GM21515 (cell line): ENCODE measurements at regions not wholly inside any gene's neighbourhood (a gene's known extent, or its start where the extent isn't known, plus 50 kb on each side); places are given as distances from the start of the nearest gene placed in this dataset.
"Not testable (repeated sequence)": the region's sequence is repeated elsewhere in the genome, so short reads cannot be mapped to it uniquely, and the experiment has no call there.

Experiments used
- ATAC-seq: cut with Tn5 transposase; IDR thresholded peaks from one replicate; pipeline ENCODE4 v1.9.1; 2021; ENCODE audit not compliant: unreplicated experiment

DNA sequence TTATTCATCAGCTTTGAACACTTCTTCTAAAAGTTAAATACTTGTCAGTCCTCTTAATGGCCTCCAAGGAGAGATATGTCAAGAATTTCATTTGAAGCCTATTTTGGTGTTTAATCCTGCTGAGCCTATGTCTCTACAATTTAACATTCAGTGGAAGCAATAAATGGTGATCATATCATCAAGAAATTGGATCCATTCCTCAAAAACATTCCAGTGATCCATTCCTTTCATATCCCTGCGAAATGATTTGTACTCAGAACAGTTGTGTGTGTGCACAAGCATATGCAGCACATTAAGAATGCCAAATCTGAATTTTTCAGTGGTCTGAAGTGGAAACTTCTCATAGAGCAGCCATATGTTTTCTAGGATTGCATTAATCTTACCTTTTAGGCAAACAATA lies 373.7 kb upstream of the SYT1 start:
- ATAC-seq, result no peak

DNA sequence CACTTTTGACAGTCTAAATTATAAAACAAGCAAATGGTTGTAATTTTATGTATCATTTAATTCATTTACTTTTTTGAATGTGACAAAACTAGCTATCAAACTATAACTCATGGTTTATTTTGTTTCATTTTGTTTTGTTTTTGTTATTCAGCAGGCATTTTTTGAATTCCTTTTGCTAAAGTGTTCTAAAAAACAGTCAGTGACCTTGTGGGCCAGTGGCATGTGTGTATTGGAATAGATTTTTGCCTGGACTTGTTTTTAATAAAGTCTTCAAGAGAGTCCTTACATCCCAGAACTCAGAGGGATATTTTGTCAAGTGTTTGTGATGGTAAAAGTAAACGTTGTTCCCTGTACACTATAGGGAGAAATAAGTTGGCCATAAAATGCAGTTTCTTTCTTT lies 369.7 kb upstream of the SYT1 start:
- ATAC-seq, result no peak

DNA sequence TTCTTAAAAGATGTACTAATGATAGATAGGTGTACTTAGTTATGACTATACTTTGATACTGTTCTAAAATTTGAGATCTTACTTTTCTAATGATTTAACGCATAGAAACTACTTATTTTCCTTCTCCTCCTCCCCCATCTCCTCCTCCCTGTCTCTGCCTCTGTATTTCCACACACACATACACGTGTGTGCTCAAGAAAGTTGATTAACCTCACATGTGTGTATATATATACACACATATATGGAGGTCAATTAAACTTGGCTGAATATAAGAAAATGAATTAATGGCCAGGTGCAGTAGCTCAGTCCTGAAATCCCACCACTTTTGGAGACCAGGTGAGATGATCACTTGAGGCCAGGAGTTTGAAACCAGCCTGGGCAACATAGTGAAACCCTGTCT lies 362.7 kb upstream of the SYT1 start:
- no peak for ATAC-seq

DNA sequence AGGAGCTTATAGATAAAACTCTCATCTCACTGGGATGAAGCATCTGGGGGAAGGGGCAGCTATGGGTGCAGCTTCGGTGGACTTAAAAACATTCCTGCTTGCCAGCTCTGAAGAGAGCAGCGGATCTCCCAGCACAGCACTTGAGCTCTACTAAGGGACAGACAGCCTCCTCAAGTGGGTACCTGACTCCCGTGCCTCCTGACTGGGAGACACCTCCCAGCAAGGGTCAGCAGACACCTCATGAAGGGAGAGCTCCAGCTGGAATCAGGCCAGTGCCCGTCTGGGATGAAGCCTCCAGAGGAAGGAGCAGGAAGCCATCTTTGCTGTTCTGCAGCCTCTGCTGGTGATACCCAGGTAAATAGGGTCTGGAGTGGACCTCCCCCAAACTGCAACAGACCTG lies 345.2 kb upstream of the SYT1 start:
- no peak for ATAC-seq

DNA sequence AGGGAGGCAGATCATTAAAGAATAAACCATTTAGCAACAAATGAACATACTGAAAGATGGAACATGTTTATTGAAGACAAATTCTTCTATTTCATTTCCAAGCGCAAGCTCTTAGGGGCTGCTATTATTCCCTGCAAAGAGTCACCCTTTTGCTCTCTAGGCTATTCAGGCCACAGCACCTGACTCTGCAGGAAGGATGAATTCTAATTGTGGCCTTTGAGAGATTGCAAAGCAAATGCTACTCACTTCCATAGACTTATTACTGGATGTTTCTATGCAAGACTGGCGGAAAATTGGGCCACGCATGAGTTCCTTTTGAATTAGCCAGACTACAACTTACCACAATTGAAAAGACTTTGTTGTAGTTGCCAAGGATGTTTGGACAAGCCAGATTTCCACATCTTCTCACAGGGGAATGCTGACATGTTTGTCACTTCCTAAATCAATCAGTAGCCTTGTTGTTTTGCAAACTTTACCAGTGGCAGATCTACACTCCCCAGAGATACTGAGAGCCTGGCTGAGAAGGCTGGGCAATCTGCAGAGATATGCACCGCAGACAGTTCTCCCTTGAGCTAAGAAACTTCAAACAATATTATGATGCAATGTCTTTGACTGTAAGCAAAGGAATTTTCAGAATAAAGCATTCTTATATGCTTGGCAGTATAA lies 334.3 kb upstream of the SYT1 start:
- no peak for ATAC-seq

DNA sequence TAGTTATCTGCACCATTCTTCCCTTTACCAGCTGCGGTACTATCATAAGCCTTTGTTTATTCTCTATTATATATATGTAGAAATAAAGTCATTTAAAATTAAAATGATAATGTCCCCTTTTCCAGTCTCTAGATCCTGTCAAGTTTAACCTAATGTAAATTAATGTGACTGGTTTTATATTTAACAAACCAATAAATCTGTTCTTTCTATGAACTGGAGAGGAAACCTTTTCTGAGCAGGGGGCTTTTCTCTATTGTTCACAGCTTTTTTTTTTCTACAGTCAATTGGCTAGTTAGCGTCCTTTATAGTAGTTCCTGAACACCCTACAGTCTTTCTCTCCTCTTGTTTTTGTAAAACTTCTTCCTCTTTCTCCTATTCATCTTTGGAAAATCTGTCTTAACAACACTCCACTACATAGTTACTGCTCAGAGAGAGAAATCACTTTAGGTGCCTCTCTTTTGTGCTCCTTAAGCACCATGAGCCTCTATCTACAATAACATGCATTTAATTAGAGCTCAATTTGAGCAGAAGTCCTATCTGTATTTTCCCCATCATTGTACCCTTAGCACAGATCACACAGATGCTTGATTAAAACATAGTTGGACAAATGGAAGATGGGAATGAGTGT lies 332.6 kb upstream of the SYT1 start:
- ATAC-seq, result no peak

DNA sequence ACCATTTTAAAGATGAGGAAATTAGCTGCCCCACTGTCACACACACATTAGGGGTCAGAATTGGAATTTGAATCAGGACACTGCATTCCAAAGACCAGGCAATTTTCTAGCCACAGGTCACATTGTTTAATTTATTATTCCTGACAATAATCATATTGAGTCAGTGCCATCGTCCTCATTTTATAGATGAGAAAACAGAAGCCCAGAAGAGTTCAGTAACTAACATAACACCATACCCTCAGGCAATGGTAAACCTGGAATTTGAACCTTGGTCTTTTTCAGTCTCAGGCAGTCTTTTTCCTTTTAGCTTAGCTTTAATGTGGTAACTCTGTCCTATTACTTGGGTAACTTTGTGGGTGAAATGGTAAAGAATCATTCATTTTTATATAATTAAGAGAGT lies 330.3 kb upstream of the SYT1 start:
- no peak for ATAC-seq

DNA sequence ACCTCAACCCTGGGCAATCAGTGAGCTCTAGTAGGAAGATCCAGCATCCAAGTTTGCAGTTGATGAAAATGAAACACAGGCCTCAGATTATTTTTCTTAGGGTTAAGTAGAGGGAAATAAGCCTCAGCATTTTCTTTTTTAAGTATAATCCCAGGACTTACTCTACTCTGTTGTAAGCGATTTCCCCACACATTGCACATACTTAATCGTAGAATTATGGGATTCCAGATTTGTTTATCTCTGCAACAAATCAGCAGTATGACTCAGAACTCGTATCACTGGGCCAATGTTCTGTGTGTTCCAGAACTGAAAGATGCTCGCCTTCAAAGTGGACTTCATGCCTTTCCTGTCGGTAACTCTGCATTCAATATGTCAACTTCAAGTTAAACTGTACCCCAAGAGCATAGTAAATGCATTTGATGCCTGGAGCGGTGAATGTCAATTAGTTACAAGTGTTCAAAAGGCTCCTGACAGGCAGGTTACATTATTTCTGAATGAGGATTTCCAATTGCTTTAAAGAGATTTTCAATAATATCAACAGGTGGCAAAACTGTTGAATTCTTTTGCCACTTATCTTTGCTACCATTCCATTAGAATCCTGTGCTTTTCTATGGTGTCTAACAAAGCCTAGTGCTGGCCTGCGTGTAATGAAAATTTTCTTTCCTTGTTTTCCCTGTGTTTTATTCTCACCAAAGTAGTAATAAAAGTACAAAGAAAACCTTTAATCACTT lies 323.8 kb upstream of the SYT1 start:
- no peak for ATAC-seq

DNA sequence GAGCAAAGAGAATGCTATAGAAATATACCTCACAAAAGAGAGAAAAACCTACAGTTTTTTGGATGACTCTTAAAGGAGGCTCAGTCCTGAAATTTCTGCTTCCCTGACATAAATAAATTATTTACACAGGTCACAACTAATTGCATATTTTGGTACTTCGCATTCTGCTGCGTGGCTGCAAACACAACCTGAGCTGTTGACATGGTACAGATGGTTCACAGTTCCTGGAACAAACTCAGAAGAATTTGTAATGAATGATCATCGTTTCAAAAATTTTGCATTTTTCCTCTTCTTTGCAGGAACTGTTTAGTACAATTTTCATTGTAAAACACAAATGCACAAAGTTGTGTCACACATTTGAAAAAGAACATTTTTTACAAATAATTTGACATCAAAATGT lies 313.7 kb upstream of the SYT1 start:
- ATAC-seq, result no peak

DNA sequence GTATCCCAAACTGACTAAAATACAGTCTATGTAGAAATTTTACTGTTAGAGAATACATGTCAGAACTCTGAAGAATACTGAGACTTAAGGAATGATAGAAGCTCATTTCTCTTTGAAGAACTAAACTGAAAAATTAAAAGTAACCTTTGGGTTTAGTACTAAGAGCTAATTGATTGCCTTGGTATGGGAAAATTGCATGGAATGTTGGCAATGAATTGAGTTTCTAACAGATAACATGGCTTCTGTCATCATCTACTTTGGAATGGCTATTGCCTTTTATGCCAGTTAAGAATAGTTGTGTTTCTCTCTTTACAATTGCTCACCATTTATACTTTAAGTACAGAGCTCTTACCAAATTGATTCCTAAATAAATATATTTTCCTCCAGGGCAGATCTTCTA lies 308.8 kb upstream of the SYT1 start:
- ATAC-seq, result no peak

DNA sequence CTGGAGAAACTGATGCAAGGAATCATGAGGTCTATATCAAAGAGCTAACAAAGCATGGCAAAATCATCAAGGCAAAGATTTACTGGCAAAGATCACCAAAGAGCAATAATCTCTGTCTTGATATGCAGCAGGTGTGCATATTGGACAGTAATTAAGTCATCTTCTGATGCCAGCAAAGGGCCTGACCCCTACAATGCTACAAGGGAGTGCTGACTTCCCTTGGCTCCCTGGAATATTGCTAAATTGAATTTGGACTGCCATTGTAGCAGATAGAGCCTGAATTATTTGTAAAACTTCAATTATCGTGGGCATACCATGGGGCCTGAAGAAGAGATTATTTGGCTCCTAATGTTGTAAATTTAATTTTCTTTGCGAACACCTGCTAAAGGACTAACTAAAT lies 307.9 kb upstream of the SYT1 start:
- no peak for ATAC-seq

DNA sequence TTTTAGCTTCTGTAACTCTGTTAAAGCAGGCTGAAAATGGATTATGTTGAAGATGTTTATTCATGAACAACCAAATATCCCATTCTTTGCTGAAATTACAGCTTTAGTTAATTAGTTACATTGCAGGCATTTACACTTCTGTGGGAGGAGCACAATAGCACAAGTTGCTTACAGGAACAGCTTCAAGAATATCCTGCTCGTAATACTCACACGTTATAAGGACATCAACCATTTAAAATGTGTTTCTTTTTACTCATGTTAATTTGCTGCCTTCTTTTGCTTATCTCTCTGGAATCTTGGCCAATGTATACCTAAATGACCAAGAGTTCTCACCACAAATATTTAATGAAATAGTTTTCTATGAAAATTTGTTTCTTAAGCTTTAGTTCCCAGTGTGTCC lies 305.2 kb upstream of the SYT1 start:
- no peak for ATAC-seq

DNA sequence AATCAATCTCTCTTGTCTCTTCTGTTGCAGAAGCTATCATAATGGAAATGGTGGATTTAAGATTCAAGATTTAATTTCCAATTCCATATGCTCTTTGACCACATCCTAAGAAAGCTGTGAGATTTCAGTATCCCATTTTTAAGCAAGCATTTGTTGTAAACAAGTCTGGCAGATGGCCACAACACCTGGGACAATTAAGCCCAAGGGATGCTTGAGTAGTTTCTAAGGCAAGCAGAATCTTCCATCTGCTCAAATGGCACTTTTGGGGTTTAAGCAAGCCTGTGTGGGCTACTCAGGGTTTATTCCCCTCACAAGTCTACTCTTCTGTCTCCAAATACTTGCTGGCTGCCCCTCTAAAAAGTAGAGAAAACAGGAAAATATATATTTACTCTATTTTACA lies 304.7 kb upstream of the SYT1 start:
- ATAC-seq, result no peak

DNA sequence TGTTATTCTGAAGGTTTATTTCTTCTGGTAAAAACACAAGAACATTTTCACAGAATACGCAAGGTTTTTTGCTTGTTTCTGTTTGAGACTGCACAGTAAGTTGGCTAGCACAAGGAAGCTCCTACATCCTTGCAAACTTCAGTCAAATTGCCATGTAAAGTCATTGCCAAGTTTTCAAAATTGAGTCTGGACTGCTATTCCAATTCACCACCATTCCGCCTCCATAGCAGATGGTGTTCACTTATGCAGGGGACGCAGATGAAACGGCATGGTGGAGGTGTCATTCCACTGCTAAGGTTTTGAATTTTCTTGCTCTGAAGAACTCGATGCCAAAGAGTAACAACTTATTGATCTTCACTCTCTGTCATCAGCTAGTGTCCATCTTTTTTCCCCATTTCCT lies 303.9 kb upstream of the SYT1 start:
- ATAC-seq, result no peak

DNA sequence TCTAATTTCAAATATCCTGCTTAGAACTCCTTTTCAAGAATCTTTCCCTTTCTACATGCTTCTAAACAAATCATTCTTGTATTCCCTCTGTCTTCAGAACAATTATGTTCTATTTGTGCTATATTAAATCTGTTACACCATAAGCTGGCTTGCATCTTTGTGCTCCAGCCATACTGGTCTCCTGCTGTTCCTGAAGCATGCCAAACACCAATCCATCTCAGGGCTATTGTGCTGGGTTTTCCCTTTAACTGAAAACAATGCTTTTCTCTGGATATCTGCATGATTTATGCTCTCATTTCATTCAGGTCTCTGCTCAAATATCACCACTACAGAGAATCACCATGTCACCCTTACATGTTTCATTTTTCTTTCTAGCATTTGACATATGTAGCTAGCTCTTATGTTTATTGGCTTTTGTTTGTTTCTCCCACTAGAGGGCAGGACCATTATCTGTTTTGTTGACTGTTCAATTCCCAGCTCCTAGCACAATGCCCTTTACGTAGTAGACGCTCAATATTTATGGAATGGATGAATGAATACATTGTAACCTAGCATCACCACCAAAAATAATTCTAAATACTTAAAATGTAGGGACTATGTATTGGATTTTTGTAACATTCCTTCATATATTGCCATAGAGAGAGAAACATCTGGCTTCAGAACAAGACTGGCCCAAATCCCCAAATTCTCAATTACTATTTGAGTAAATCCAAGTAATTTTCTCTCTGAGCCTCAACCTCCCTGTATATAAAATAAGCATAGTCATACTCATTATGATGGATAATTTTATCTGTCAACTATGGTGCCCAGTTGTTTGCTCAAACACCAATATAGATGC lies 302.0 kb upstream of the SYT1 start:
- ATAC-seq, result no peak

DNA sequence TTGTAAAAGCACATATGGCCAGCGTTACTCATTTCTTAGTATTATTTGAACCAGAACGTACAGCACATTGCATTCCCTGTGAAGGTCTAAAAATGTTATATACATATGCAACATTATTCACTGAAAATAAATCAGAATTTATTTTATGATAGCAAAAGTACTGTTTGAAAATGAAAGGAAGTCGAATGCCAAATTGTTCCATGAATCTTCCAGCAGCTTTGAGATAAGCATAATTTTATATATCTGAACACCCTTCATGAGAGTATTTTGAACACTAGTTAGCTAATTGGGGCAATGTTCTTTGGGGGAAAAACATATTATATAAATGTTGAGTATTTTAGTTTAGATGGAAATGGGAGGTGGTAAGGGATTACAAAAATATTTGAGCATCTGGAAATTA lies 300.7 kb upstream of the SYT1 start:
- ATAC-seq, result no peak

DNA sequence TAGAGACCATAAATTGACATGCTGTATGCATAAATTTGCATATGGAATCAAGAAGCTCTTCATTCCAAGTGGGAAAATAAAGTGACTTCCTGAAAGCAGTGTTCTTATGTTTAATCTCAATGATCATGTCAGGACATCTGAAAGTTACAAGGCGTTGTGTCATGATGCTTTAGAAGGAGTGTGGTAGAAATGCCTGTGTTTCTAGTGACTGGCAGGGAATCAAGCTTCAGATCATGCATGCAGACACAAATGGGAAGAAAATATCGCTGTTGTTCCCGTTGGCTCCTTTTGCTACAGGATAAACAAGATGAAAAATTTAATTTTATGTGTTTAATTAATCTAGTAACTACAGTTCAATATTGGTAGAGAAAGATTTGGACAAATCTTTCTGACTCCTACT lies 298.1 kb upstream of the SYT1 start:
- ATAC-seq, result no peak

DNA sequence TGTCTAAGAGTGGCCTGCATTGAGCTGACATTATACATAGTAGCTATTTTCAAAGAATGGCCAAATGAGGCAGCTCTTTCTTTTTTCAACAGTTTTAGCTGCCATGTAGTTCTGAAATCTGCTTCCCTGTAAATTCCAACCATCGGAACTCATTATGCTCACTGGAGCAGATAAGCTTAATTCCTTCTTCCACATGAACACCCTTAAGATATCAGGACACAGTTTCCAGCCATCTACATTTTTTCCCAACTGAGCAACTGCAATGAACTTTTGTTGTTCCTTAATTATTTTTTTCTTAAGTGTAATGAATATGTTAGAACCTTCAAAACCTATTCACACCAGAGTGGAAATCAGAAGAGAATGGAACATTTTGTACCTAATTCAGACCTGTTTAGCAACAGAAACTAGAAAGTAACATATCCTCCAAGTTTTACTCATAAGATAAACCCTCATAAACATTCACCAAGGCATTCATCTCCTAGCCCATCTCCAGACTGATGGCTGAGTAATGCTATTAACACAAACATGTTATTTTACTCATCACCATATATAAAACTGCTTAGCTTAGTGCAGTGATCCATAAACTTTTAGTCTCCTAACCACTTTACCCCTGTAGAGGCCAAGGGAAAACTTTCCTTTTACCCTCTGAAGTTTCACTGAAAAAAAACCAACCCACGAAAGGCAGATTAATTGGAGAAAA lies 296.1 kb upstream of the SYT1 start:
- ATAC-seq, result no peak

DNA sequence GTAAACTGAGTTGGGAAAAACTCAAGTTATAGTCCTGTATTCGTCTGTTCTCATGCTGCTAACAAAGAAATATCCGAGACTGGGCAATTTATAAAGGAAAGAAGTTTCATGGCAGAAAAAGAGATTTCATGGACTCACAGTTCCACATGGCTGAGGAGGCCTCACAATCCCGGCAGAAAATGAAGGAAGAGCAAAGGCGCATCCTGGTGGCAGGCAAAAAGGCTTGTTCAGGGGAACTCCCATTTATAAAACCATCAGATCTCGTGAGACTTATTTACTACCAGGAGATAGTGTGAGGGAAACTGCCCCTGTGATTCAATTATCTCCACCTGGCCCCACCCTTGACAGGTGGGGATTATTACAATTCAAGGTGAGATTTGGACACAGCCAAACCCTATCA lies 292.6 kb upstream of the SYT1 start:
- no peak for ATAC-seq

DNA sequence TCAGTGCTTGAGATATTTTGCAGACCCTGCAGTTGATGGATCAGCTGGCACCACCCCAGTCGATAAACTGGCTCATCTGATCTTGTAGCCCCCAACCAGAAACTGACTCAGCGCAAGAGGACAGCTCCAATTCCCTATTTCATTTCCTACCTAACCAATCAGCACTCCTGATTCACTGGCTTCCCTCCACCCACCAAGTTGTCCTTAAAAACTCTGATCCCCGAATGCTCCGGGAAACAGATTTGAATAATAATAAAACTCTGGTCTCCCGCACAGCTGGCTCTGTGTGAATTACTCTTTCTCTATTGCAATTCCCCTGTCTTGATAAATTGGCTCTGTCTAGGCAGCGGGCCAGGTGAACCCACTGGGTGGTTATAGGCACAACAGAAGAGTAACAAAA lies 289.4 kb upstream of the SYT1 start:
- ATAC-seq, result not testable (repeated sequence)

DNA sequence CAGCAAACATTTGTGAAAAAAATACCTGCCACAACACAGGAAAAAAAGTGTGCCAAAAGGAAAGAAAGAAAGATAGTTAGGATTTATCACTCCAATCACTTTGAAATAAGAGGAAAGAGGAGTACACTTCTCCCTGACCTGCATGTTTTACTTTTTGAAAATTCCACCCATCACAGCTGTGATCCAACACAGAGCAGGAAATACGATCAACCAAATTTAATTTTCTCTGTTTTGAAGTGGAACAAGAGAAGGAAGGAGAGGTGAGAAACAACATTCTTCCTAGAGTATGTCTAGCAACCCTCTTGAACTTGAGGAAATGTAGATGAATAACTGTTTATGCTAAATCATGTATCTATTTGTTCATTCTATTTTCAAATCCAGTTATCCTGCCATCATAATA lies 284.7 kb upstream of the SYT1 start:
- no peak for ATAC-seq
